ENCODE measurements at regions not wholly inside any gene's neighbourhood (a gene's known extent, or its start where the extent isn't known, plus 50 kb on each side); places are given as distances from the start of the nearest gene placed in this dataset.
A peak's percentile ranks its signal among the peaks of the same experiment; 100 is the strongest.
"Not testable (repeated sequence)": the region's sequence is repeated elsewhere in the genome, so short reads cannot be mapped to it uniquely, and the experiment has no call there.

- not testable (repeated sequence) for DNase-seq (ENCODE audit: low read depth)
These were observed 176.4 kb downstream of the BCL2L11 start for GRCh38 chr2:111297128-111297527.

GRCh38 chr2:111298927-111299326 lies 178.2 kb downstream of the BCL2L11 start:
- not testable (repeated sequence) for DNase-seq (ENCODE audit: low read depth); H3K4me3 ChIP-seq (ENCODE audit: low read depth, low read length)

More at GRCh38 chr2:111297128-111297527, 176.4 kb downstream of the BCL2L11 start:
- H3K4me3 ChIP-seq (ENCODE audit: low read depth, low read length): not testable (repeated sequence)

GRCh38 chr2:111299635-111300034 lies 178.9 kb downstream of the BCL2L11 start:
- H3K4me3 ChIP-seq (ENCODE audit: low read depth, low read length); DNase-seq (ENCODE audit: low read depth): not testable (repeated sequence)

- DNase-seq (ENCODE audit: low read depth): not testable (repeated sequence)
These were observed 181.0 kb downstream of the BCL2L11 start for GRCh38 chr2:111301677-111302076.

GRCh38 chr2:111302397-111303218 lies 181.9 kb downstream of the BCL2L11 start:
- not testable (repeated sequence) for DNase-seq (ENCODE audit: low read depth); H3K4me3 ChIP-seq (ENCODE audit: low read depth, low read length)

More at GRCh38 chr2:111301677-111302076, 181.0 kb downstream of the BCL2L11 start:
- not testable (repeated sequence) for H3K4me3 ChIP-seq (ENCODE audit: low read depth, low read length)

GRCh38 chr2:111307302-111307701 lies 186.6 kb downstream of the BCL2L11 start:
- not testable (repeated sequence) for DNase-seq (ENCODE audit: low read depth); H3K4me3 ChIP-seq (ENCODE audit: low read depth, low read length)

- not testable (repeated sequence) for H3K4me3 ChIP-seq (ENCODE audit: low read depth, low read length); DNase-seq (ENCODE audit: low read depth)
These were observed 188.7 kb downstream of the BCL2L11 start for GRCh38 chr2:111309231-111310075.

- not testable (repeated sequence) for DNase-seq (ENCODE audit: low read depth); H3K4me3 ChIP-seq (ENCODE audit: low read depth, low read length)
These were observed 189.7 kb downstream of the BCL2L11 start for GRCh38 chr2:111310395-111310794.

GRCh38 chr2:111311568-111311967 lies 190.9 kb downstream of the BCL2L11 start:
- not testable (repeated sequence) for H3K4me3 ChIP-seq (ENCODE audit: low read depth, low read length); DNase-seq (ENCODE audit: low read depth)

GRCh38 chr2:111312897-111313607 lies 192.3 kb downstream of the BCL2L11 start:
- DNase-seq (ENCODE audit: low read depth): peak; percentile 67
- not testable (repeated sequence) for H3K4me3 ChIP-seq (ENCODE audit: low read depth, low read length)

GRCh38 chr2:111313711-111314110 lies 193.0 kb downstream of the BCL2L11 start:
- H3K4me3 ChIP-seq (ENCODE audit: low read depth, low read length); DNase-seq (ENCODE audit: low read depth): not testable (repeated sequence)

- H3K4me3 ChIP-seq (ENCODE audit: low read depth, low read length); DNase-seq (ENCODE audit: low read depth): not testable (repeated sequence)
These were observed 194.6 kb downstream of the BCL2L11 start for GRCh38 chr2:111315188-111315917.

- not testable (repeated sequence) for H3K4me3 ChIP-seq (ENCODE audit: low read depth, low read length); DNase-seq (ENCODE audit: low read depth)
These were observed 195.6 kb downstream of the BCL2L11 start for GRCh38 chr2:111316221-111316741.

- DNase-seq (ENCODE audit: low read depth); H3K4me3 ChIP-seq (ENCODE audit: low read depth, low read length): not testable (repeated sequence)
These were observed 196.3 kb downstream of the BCL2L11 start for GRCh38 chr2:111316881-111317549.

GRCh38 chr2:111319552-111319951 lies 198.8 kb downstream of the BCL2L11 start:
- not testable (repeated sequence) for DNase-seq (ENCODE audit: low read depth); H3K4me3 ChIP-seq (ENCODE audit: low read depth, low read length)

GRCh38 chr2:111320264-111320663 lies 199.6 kb downstream of the BCL2L11 start:
- not testable (repeated sequence) for DNase-seq (ENCODE audit: low read depth); H3K4me3 ChIP-seq (ENCODE audit: low read depth, low read length)

GRCh38 chr2:111320965-111321364 lies 200.3 kb downstream of the BCL2L11 start:
- H3K4me3 ChIP-seq (ENCODE audit: low read depth, low read length): not testable (repeated sequence)
- peak; percentile 90 for DNase-seq (ENCODE audit: low read depth)

GRCh38 chr2:111323384-111323783 lies 202.7 kb downstream of the BCL2L11 start:
- not testable (repeated sequence) for DNase-seq (ENCODE audit: low read depth); H3K4me3 ChIP-seq (ENCODE audit: low read depth, low read length)

Measured in choroid plexus epithelial cell (primary cell).